Gastrocnemius medialis (tissue), 4 donors: ENCODE measurements at regions not wholly inside any gene's neighbourhood (a gene's known extent, or its start where the extent isn't known, plus 50 kb on each side); places are given as distances from the start of the nearest gene placed in this dataset.

ENCODE experiments used
- CTCF ChIP-seq, 5 experiments: fragments of 450-650 bp in 3 of 5; fragments of 200-600 bp in 2 of 5; sonication (generic) in 2 of 5; IDR thresholded peaks in 4 of 5; conservative IDR thresholded peaks in 1 of 5; 1 replicate in 4 of 5; 2 replicates in 1 of 5; pipeline ENCODE4 v1.5.1; 2016 to 2019; ENCODE audit warnings: antibody characterized with exemption in 5 of 5, mild to moderate bottlenecking in 3 of 5, moderate library complexity in 3 of 5
- POLR2A ChIP-seq, 2 donors: fragments of 450-650 bp; IDR thresholded peaks; one replicate each; pipeline ENCODE4 v1.6.1; 2017; ENCODE audit warnings: antibody characterized with exemption in 2 of 2, mild to moderate bottlenecking in 2 of 2, moderate library complexity in 2 of 2

- TF ChIP-seq POLR2A (IDR thresholded peaks at IDR 0.05) (no peak), CTCF (IDR thresholded peaks at IDR 0.05 in 4 of 5, conservative IDR thresholded peaks at IDR 0.05 in 1 of 5) (no peak)
Observed at GRCh38 chr12:92621833-92622232, 81.0 kb upstream of the PLEKHG7 start.
